Caco-2 (cell line): ENCODE measurements at regions not wholly inside any gene's neighbourhood (a gene's known extent, or its start where the extent isn't known, plus 50 kb on each side); places are given as distances from the start of the nearest gene placed in this dataset.

Experiments used
- BruUV-seq: library from RNA; stranded (reverse); fragments of 400-500 nt; replicated peaks from 2 replicates; lab custom pipeline; 2021; lab: Mats Ljungman, UMichigan
- CTCF ChIA-PET: fragments of 300-600 bp; sonication (Branson Sonifier 250); formaldehyde crosslinking; loops from one replicate; lab custom pipeline; 2022; ENCODE audit warnings: antibody characterized with exemption; lab: Charles Lee
- POLR2A ChIA-PET: fragments of 300-600 bp; sonication (Branson Sonifier 250); formaldehyde crosslinking; loops from one replicate; lab custom pipeline; 2022; ENCODE audit warnings: antibody characterized with exemption; lab: Charles Lee
- DNase-seq, 2 experiments: peaks; one replicate each; pipeline versions ENCODE4 v3.0.0 to v3.0.0-alpha.2; 2020 to 2022
- H3K27me3 ChIP-seq: replicated peaks from 2 replicates; pipeline ENCODE4 v1.6.0; 2011; ENCODE audit warnings: low read length; ENCODE audit not compliant: control insufficient read depth, insufficient read depth
- H3K36me3 ChIP-seq: 2 replicates; pipeline ENCODE4 v1.5.1; 2011; ENCODE audit warnings: low read length; ENCODE audit not compliant: control insufficient read depth, insufficient read depth
- H3K4me1 ChIP-seq: fragments of 250-450 bp; sonication (Bioruptor Pico); 2 replicates; pipeline ENCODE4 v1.5.1; 2020; ENCODE audit warnings: mild to moderate bottlenecking
- H3K4me3 ChIP-seq: 2 replicates; pipeline ENCODE4 v1.5.1; 2011; ENCODE audit warnings: low read depth, mild to moderate bottlenecking, control low read depth, low read length
- H3K9me3 ChIP-seq: fragments of 250-450 bp; sonication (Bioruptor Pico); 2 replicates; pipeline ENCODE4 v1.5.1; 2020; ENCODE audit warnings: mild to moderate bottlenecking, moderate library complexity
- H3K27ac Mint-ChIP-seq: one replicate; pipeline ENCODE4 v1.8.0; 2022; ENCODE audit warnings: mixed read lengths; ENCODE audit not compliant: unreplicated experiment
- H3K27me3 Mint-ChIP-seq: one replicate; pipeline ENCODE4 v1.8.0; 2022; ENCODE audit warnings: mixed read lengths; ENCODE audit not compliant: insufficient read depth, unreplicated experiment
- H3K36me3 Mint-ChIP-seq: one replicate; pipeline ENCODE4 v1.8.0; 2022; ENCODE audit warnings: mild to moderate bottlenecking, mixed read lengths; ENCODE audit not compliant: insufficient read depth, unreplicated experiment
- H3K4me1 Mint-ChIP-seq: one replicate; pipeline ENCODE4 v1.8.0; 2022; ENCODE audit warnings: low read depth, mixed read lengths; ENCODE audit not compliant: unreplicated experiment
- H3K4me3 Mint-ChIP-seq: one replicate; pipeline ENCODE4 v1.8.0; 2022; ENCODE audit warnings: mild to moderate bottlenecking, moderate library complexity, mixed read lengths; ENCODE audit not compliant: unreplicated experiment
- H3K9me3 Mint-ChIP-seq: one replicate; pipeline ENCODE4 v1.8.0; 2022; ENCODE audit warnings: mixed read lengths; ENCODE audit not compliant: unreplicated experiment
- intact Hi-C: fragments of 100-400 bp; cut with micrococcal nuclease; formaldehyde crosslinking; loops from one replicate; pipeline ENCODE4 v1.10.0; 2022; ENCODE audit not compliant: unreplicated experiment
- TF ChIP-seq, protein P1 (sequence below), 2 experiments: fragments of 200-600 bp in 1 of 2; IDR thresholded peaks; 1 replicate in 1 of 2; 2 replicates in 1 of 2; pipeline versions ENCODE4 v1.5.1 to v1.8.0; 2011 to 2022; ENCODE audit warnings: antibody characterized with exemption in 1 of 2, control low read depth in 1 of 2, inconsistent platforms in 1 of 2, low read depth in 1 of 2, low read length in 1 of 2, mild to moderate bottlenecking in 1 of 2, moderate library complexity in 1 of 2; ENCODE audit not compliant: insufficient read depth in 1 of 2, severe bottlenecking in 1 of 2, unreplicated experiment in 1 of 2

DNA sequence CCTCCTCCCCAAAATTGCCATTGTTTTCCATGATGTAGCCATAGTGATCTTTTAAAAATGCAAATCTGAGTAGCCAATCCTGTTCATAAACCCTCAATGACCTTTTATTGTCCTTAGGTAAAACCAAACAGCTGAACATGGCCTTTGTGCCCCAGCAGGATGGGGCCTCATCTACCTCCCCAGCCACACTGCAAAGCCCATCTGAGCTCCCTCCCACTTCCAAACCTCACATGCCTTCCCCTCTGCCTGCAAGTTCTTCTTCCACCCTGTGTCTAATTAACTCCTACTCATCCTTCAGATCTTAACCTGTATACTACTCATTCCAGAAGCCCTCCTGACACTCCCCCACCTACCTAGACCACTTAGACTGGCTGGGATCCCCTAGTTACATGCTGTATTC, 178.8 kb upstream of the NPVF start:
- intact Hi-C loops, result no loop called here
- TF ChIP-seq, protein P1, sequence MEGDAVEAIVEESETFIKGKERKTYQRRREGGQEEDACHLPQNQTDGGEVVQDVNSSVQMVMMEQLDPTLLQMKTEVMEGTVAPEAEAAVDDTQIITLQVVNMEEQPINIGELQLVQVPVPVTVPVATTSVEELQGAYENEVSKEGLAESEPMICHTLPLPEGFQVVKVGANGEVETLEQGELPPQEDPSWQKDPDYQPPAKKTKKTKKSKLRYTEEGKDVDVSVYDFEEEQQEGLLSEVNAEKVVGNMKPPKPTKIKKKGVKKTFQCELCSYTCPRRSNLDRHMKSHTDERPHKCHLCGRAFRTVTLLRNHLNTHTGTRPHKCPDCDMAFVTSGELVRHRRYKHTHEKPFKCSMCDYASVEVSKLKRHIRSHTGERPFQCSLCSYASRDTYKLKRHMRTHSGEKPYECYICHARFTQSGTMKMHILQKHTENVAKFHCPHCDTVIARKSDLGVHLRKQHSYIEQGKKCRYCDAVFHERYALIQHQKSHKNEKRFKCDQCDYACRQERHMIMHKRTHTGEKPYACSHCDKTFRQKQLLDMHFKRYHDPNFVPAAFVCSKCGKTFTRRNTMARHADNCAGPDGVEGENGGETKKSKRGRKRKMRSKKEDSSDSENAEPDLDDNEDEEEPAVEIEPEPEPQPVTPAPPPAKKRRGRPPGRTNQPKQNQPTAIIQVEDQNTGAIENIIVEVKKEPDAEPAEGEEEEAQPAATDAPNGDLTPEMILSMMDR (IDR thresholded peaks at IDR 0.05; ENCODE audit: insufficient read depth in 1 of 2, low read depth in 1 of 2, low read length in 1 of 2, severe bottlenecking in 1 of 2, unreplicated experiment in 1 of 2), result no peak
- no peaks in the 10 kb centered on the region for H3K4me1 Mint-ChIP-seq
- DNase-seq, result no peak
- H3K9me3 Mint-ChIP-seq, result no peaks in the 10 kb centered on the region
- BruUV-seq, result no TSS peak
- H3K27me3 Mint-ChIP-seq, result peaks cover 26% of the 10 kb centered on the region
- no peaks in the 10 kb centered on the region for H3K36me3 Mint-ChIP-seq
- POLR2A ChIA-PET, result no interaction called here
- H3K36me3 ChIP-seq, result no peaks in the 10 kb centered on the region
- no peak overlapping the region for H3K4me3 ChIP-seq
- CTCF ChIA-PET, result no interaction called here
- H3K4me3 Mint-ChIP-seq, result no peak overlapping the region
- no peak overlapping the region for H3K27ac Mint-ChIP-seq
- H3K4me1 ChIP-seq, result no peaks in the 10 kb centered on the region
- H3K27me3 ChIP-seq, result peaks cover 3% of the 10 kb centered on the region; the same call in 1 of the 2 replicates
- H3K9me3 ChIP-seq, result no peaks in the 10 kb centered on the region

DNA sequence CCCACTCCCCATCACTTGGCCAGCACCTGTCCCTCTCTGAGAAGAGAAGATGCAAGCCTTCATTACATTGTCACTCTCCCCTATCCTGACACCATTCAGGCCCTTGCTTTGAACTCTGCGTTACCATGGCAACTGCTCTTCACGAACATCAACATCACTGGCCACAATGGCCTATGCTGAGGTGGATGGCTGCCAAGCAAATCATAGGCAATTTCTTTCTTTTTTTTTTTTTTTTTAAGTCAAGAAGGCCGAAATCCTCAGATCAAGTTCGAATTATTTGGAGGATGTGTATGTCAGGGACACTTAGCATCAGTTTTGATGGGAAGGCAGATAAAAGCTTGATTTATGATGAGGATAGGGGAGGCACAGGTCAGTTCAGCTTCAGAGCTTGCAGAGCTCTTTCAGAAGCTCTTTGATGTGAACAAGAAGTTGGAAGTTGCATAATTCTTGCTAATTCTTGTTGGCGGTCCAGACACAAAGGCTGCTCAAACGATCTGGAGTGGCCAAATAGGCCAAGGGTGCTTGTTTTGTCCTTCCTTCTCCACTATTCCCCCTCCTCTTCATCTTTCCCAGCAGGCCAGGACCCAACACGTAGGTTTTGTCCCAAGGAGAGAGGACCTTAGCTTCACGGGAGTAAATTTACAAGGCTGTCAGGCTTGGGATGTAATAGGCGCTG, 179.9 kb upstream of the NPVF start:
- Mint-ChIP-seq H3K4me3 (no peak overlapping the region), H3K9me3 (no peaks in the 10 kb centered on the region), H3K27ac (no peak overlapping the region), H3K4me1 (no peaks in the 10 kb centered on the region), H3K36me3 (no peaks in the 10 kb centered on the region), H3K27me3 (peaks cover 30% of the 10 kb centered on the region)
- TF ChIP-seq, protein P1 (IDR thresholded peaks at IDR 0.05; ENCODE audit: insufficient read depth in 1 of 2, low read depth in 1 of 2, low read length in 1 of 2, severe bottlenecking in 1 of 2, unreplicated experiment in 1 of 2), result no peak
- H3K27me3 ChIP-seq, result peaks cover 3% of the 10 kb centered on the region; the same call in 1 of the 2 replicates
- ChIA-PET CTCF (no interaction called here), POLR2A (no interaction called here)
- intact Hi-C loops, result no loop called here
- no peaks in the 10 kb centered on the region for H3K36me3 ChIP-seq
- no peak overlapping the region for H3K4me3 ChIP-seq
- no peaks in the 10 kb centered on the region for H3K4me1 ChIP-seq
- H3K9me3 ChIP-seq, result no peaks in the 10 kb centered on the region
- BruUV-seq, result no TSS peak
- DNase-seq, result no peak

DNA sequence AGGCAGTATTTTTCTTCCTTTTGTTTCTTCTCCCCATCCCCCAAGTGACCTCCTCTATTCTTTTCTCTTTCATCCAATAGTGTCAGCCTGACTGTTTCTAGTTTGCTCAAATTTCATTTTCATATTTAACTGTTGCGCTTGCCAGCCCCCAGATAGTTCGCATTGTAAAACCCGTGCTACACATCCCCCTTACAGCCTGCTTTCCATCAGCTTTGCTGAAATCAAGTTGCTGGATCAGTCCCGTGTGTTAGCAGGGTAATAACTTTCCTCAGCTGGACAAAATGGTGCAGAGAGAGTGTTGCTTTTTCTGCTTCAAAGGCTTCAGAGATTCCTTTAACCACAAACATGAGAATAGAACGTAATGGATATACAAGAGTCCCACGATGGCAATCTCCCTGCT, 180.6 kb upstream of the NPVF start:
- H3K27me3 ChIP-seq, result peaks cover 3% of the 10 kb centered on the region; the same call in 1 of the 2 replicates
- POLR2A ChIA-PET, result no interaction called here
- H3K36me3 ChIP-seq, result no peaks in the 10 kb centered on the region
- intact Hi-C loops, result no loop called here
- H3K4me3 ChIP-seq, result no peak overlapping the region
- Mint-ChIP-seq H3K4me1 (no peaks in the 10 kb centered on the region), H3K27ac (no peak overlapping the region), H3K36me3 (no peaks in the 10 kb centered on the region), H3K4me3 (no peak overlapping the region), H3K9me3 (no peaks in the 10 kb centered on the region), H3K27me3 (peaks cover 28% of the 10 kb centered on the region)
- no peak for DNase-seq
- TF ChIP-seq, protein P1 (IDR thresholded peaks at IDR 0.05; ENCODE audit: insufficient read depth in 1 of 2, low read depth in 1 of 2, low read length in 1 of 2, severe bottlenecking in 1 of 2, unreplicated experiment in 1 of 2), result no peak
- CTCF ChIA-PET, result no interaction called here
- no peaks in the 10 kb centered on the region for H3K4me1 ChIP-seq
- no peaks in the 10 kb centered on the region for H3K9me3 ChIP-seq
- BruUV-seq, result no TSS peak
